ENCODE measurements at regions not wholly inside any gene's neighbourhood (a gene's known extent, or its start where the extent isn't known, plus 50 kb on each side); places are given as distances from the start of the nearest gene placed in this dataset.
"Not testable (repeated sequence)": the region's sequence is repeated elsewhere in the genome, so short reads cannot be mapped to it uniquely, and the experiment has no call there.

DNA sequence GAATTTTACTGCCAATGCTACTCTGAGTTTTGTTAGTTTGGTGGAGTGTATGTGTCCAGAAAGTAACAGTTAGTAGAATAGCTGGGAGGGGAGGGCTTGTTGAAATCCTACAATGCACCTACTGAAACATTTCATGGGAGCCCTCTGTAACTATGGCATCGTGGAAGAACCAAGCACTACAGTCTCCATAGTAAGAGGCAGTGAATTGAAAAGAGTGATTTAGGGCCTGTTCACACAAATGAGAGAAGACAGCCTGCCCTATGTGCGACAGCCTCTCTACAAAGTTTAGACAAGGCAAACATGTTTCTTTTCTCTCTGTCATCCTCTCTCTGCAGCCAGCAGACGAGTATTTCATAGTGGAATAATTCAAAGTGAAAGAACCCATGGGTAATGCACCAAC is 676.6 kb downstream of the BRINP1 start:
- Histone ChIP-seq H3K9me3 (no peaks in the 10 kb centered on the region), H3K4me3 (no peak overlapping the region)
- in situ Hi-C loops (cut with MboI; ENCODE audit: low sequenced_read_pairs) = no loop called here

DNA sequence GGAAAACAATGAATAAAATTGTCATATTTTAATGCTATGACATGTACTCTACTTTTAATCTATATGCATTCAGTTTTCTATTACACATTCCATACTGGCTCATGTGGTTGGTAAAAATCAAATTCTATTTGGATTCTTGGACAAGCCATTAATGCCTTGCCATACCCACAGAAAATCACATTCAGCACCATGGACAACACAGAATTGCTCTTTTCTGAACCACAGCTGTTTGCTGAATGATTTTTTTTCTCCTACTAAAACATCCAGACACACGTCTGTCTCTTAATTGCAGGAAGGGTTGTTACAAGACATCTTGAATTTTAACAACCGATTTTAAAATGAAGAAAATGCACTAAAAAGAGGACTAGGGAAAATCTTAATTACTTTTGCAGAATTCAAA is 675.6 kb downstream of the BRINP1 start:
- Histone ChIP-seq H3K36me3 (replicated peaks) (no peaks in the 10 kb centered on the region), H3K27me3 (ENCODE audit: low read depth) (no peaks in the 10 kb centered on the region), H3K4me3 (no peak overlapping the region), H3K9me3 (no peaks in the 10 kb centered on the region), H3K4me1 (no peaks in the 10 kb centered on the region)
- no peak for DNase-seq (ENCODE audit: low spot score in 2 of 2)
- in situ Hi-C loops (cut with MboI; ENCODE audit: low sequenced_read_pairs) = no loop called here

More for the DNA sequence above, 676.6 kb downstream of the BRINP1 start:
- Histone ChIP-seq H3K36me3 (replicated peaks) (no peaks in the 10 kb centered on the region), H3K4me1 (no peaks in the 10 kb centered on the region), H3K27me3 (ENCODE audit: low read depth) (no peaks in the 10 kb centered on the region)
- no peak for DNase-seq (ENCODE audit: low spot score in 2 of 2)

DNA sequence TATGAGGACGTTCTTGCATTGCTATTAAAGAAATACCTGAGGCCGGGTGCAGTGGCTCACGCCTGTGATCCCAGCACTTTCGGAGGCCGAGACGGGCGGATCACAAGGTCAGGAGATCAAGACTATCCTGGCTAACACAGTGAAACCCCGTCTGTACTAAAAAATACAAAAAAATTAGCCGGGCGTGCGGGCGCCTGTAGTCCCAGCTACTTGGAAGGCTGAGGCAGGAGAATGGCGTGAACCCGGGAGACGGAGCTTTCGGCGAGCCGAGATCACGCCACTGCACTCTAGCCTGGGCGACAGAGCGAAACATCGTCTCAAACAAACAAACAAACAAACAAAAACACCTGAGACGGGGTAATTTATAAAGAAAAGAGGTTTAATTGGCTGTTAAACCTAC is 674.0 kb downstream of the BRINP1 start:
- H3K9me3 ChIP-seq; H3K4me3 ChIP-seq; H3K36me3 ChIP-seq (replicated peaks); H3K4me1 ChIP-seq; H3K27me3 ChIP-seq (ENCODE audit: low read depth); DNase-seq (ENCODE audit: low spot score in 2 of 2); in situ Hi-C loops (cut with MboI; ENCODE audit: low sequenced_read_pairs): not testable (repeated sequence)

DNA sequence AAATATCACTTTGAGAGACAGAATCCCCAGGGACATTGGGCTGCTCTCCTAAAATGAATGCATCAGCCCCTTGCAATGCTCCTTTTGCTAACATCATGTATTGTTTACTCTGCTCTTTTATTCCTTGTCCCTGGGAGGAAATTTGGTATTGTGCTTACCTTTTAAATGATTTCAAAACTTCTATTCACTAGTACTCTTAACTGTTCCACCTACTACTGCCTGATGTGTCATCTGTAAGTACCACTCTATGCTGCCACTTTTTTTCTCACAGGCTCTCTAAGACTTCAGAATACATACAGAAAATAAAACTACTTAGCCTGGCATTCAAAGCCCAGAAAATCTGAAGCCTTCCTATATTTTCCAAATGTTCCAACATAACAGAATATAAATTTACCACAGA is 667.2 kb downstream of the BRINP1 start:
- in situ Hi-C loops (cut with MboI; ENCODE audit: low sequenced_read_pairs) = no loop called here
- no peaks in the 10 kb centered on the region for H3K9me3 ChIP-seq
- H3K4me3 ChIP-seq = no peak overlapping the region
- DNase-seq (ENCODE audit: low spot score in 2 of 2) = no peak
- H3K36me3 ChIP-seq (replicated peaks) = no peaks in the 10 kb centered on the region
- no peaks in the 10 kb centered on the region for H3K4me1 ChIP-seq
- no peaks in the 10 kb centered on the region for H3K27me3 ChIP-seq (ENCODE audit: low read depth)

DNA sequence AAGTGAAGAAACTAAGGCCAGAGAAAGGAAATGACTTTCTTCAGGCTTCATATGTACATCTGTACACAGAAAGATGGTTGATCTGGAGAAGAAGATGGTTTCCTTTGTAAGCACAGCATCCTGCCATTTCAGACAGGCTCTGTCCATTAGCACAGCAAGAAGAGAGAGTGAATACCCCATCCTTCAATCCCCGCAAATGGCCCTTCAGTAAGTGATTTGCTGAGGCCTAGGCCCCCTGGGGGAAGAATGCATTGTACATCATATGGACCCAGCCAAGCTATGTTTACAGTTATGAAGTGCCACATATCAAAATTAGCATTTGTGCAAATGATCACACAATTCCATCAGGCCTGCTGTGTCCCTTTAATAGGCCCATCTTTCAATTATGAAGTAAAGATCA is 657.4 kb downstream of the BRINP1 start:
- in situ Hi-C loops (cut with MboI; ENCODE audit: low sequenced_read_pairs) = no loop called here
- Histone ChIP-seq H3K27me3 (ENCODE audit: low read depth) (no peaks in the 10 kb centered on the region), H3K9me3 (no peaks in the 10 kb centered on the region), H3K4me3 (no peak overlapping the region), H3K36me3 (replicated peaks) (no peaks in the 10 kb centered on the region), H3K4me1 (no peaks in the 10 kb centered on the region)
- no peak for DNase-seq (ENCODE audit: low spot score in 2 of 2)

DNA sequence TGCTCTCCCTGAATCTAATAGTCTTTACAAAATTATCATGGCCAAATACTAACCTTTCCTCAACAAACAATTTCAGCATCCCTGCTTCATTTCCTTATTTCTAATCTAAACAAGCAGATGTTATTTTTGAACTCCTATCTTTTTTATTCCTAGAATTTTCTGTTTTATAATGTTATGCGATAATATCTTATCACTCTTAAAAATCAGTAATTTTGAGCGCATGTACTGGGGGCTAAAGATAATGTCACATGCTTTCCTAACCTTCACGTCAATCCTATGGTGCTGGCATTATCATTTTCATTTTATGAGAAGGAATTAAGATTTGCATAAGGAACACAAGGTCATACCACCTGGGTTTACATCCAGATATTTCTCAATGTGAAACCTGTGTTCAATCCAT is 648.0 kb downstream of the BRINP1 start:
- Histone ChIP-seq H3K27me3 (ENCODE audit: low read depth) (no peaks in the 10 kb centered on the region), H3K4me3 (no peak overlapping the region), H3K9me3 (no peaks in the 10 kb centered on the region), H3K4me1 (no peaks in the 10 kb centered on the region), H3K36me3 (replicated peaks) (no peaks in the 10 kb centered on the region)
- in situ Hi-C loops (cut with MboI; ENCODE audit: low sequenced_read_pairs) = no loop called here
- DNase-seq (ENCODE audit: low spot score in 2 of 2) = no peak

DNA sequence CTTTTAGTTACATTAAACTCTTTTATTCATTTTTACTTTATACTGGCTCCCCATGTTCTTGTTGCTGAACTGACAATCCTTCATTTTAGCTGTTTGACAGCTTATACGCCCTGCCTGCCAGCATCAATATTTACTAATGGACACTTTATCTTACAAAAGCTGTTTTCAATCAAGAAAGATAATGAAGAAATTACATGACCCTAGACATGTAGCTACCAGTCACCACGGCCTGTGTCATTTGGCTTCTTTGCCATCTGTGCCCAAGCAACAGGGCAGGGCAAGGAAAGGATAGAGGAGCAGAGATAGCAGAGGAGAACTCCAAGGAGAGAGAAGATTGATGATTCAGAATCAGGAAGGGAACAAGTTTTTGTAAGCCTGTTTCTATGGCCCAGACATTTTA is 647.3 kb downstream of the BRINP1 start:
- in situ Hi-C loops (cut with MboI; ENCODE audit: low sequenced_read_pairs) = no loop called here
- no peak for DNase-seq (ENCODE audit: low spot score in 2 of 2)
- Histone ChIP-seq H3K4me1 (no peaks in the 10 kb centered on the region), H3K36me3 (replicated peaks) (no peaks in the 10 kb centered on the region), H3K9me3 (no peaks in the 10 kb centered on the region), H3K27me3 (ENCODE audit: low read depth) (no peaks in the 10 kb centered on the region), H3K4me3 (no peak overlapping the region)

DNA sequence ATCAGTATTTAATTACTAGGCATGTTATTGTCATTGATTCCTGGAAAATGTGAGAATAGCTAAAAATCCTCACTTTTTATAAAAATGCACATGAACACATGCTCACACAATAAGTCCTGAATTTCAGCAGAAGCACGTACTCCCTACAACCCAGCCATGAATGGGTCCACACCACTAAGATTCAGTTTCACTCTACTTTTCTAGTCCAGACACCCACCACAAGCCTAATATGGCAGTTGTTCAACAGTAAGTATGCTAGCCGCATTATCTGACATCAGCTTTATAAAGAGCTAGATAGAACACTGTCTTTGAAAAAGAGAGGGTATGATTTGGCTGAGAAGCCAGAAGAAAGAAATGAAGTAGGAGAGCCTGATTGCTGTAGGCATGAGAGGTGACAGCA is 639.3 kb downstream of the BRINP1 start:
- no peak for DNase-seq (ENCODE audit: low spot score in 2 of 2)
- no peaks in the 10 kb centered on the region for H3K36me3 ChIP-seq (replicated peaks)
- no peaks in the 10 kb centered on the region for H3K4me1 ChIP-seq
- no peaks in the 10 kb centered on the region for H3K27me3 ChIP-seq (ENCODE audit: low read depth)
- in situ Hi-C loops (cut with MboI; ENCODE audit: low sequenced_read_pairs) = no loop called here
- no peak overlapping the region for H3K4me3 ChIP-seq
- H3K9me3 ChIP-seq = no peaks in the 10 kb centered on the region

DNA sequence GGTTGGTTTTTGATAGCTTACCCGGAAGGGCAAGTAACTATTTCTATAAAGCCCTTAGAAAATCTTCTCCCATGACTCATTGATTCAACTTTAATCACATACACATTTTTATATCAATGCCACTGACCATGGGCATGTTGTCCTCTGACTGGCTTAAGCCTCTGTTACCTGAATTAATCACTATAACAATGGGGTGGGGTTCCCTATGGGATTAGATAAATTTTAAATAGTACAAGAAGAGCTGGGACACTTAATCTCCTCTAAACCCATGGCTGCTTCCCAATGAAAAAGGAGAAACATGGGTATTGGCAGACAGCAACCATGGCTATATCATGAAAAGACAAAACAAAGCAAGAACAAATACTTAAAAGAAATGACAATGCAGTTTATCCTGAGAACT is 636.2 kb downstream of the BRINP1 start:
- H3K36me3 ChIP-seq (replicated peaks) = no peaks in the 10 kb centered on the region
- in situ Hi-C loops (cut with MboI; ENCODE audit: low sequenced_read_pairs) = no loop called here
- DNase-seq (ENCODE audit: low spot score in 2 of 2) = no peak
- no peaks in the 10 kb centered on the region for H3K9me3 ChIP-seq
- no peaks in the 10 kb centered on the region for H3K27me3 ChIP-seq (ENCODE audit: low read depth)
- no peak overlapping the region for H3K4me3 ChIP-seq
- H3K4me1 ChIP-seq = no peaks in the 10 kb centered on the region

DNA sequence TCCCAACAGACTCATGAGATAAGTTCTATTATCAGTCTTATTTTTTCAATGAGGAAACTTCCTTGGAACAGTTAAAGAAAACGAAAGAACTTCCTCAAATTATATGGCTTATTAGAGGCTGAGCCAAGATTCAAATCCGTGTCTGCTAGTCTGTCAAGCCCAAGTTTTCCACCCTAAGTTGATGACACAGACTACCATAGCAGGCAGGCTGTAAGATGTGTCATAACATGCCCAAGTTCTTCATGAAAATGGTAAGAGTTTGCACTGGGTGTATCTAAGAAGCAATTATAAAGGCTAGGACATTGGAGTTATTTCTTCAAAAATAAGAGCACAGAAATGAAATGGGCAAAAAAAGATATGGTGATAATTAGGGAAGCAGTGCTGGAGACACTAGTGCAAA is 634.5 kb downstream of the BRINP1 start:
- no peak for DNase-seq (ENCODE audit: low spot score in 2 of 2)
- Histone ChIP-seq H3K27me3 (ENCODE audit: low read depth) (no peaks in the 10 kb centered on the region), H3K9me3 (no peaks in the 10 kb centered on the region), H3K4me1 (no peaks in the 10 kb centered on the region), H3K4me3 (no peak overlapping the region), H3K36me3 (replicated peaks) (no peaks in the 10 kb centered on the region)
- in situ Hi-C loops (cut with MboI; ENCODE audit: low sequenced_read_pairs) = no loop called here

DNA sequence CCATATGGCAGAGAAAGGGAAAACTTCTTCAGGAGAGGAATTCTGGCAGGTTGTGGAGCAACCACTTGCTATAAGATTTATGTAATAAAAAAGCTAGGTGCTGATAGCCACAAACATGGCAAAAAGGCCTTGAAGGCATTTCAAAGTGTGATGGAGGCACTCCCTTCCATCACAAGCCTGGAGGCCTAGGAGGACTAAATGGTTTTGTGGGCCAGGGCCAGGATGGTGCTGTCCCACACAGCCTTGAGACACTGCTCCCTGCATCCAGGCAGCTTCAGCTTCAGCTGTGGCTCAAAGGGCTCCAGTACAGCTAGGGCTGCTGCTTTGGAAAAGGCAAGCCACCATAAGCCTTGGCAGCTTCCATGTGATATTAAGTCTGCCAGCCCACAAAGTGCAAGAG is 632.8 kb downstream of the BRINP1 start:
- Histone ChIP-seq H3K36me3 (replicated peaks) (no peaks in the 10 kb centered on the region), H3K4me1 (no peaks in the 10 kb centered on the region), H3K27me3 (ENCODE audit: low read depth) (no peaks in the 10 kb centered on the region), H3K4me3 (no peak overlapping the region), H3K9me3 (no peaks in the 10 kb centered on the region)
- in situ Hi-C loops (cut with MboI; ENCODE audit: low sequenced_read_pairs) = no loop called here
- DNase-seq (ENCODE audit: low spot score in 2 of 2) = no peak

DNA sequence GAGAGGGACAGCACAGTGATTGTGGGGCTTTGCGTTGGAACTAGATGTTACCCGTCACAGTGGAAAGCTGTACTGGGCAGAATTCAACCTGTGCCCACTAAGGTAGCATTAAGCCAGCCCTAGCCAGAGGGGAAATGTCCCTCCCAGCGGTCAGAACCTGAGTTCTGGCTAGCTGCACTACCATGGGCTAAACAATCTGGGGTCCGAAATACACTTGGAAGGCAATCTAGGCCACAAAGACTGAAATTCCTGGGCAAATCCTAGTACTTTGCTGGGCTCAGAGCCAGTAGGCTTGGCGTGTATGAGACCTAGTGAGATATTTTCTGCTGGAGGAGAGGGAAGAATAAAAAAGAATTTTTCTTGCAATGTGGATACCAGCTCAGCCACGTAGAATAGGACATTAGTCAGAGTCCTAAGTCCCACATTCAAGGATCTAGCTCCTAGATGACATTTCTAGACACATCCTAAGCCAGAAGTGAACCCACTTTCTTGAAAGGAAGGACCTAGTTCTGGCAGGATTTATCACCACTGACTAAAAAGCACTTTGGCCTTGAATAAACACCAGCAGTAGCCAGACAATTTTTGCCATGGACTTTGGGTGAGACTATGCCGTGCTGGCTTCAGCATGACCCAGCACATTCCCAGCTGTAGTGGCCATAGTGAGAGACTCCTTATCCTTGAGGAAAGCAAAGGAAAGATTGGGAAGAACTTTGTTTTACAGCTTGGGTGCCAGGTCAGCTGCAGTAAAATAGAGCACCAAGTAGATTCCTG is 618.0 kb downstream of the BRINP1 start:
- H3K4me3 ChIP-seq = no peak overlapping the region
- H3K9me3 ChIP-seq = no peaks in the 10 kb centered on the region
- DNase-seq (ENCODE audit: low spot score in 2 of 2) = no peak
- H3K4me1 ChIP-seq = no peaks in the 10 kb centered on the region
- in situ Hi-C loops (cut with MboI; ENCODE audit: low sequenced_read_pairs) = no loop called here
- H3K27me3 ChIP-seq (ENCODE audit: low read depth) = no peaks in the 10 kb centered on the region
- no peaks in the 10 kb centered on the region for H3K36me3 ChIP-seq (replicated peaks)

DNA sequence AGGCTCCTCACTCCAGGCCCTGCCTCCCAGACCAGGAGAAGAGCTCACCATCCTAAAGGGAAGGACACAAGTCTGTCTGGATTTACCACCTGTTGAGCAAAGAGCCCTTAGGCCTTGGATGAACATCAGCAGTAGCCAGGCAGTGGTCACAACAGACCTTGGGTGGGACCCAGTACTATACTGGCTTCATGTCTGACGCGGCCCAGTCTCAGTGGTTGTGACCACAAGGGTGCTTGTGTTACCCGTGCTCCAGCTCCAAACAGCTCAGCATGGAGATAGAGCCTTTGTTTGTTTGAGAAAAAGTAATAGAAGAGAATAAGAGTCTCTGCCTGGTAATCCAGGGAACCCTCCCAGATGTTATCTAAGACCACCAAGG is 617.4 kb downstream of the BRINP1 start:
- H3K4me1 ChIP-seq = no peaks in the 10 kb centered on the region
- no peak for DNase-seq (ENCODE audit: low spot score in 2 of 2)
- H3K9me3 ChIP-seq = no peaks in the 10 kb centered on the region
- H3K4me3 ChIP-seq = no peak overlapping the region
- no peaks in the 10 kb centered on the region for H3K27me3 ChIP-seq (ENCODE audit: low read depth)
- H3K36me3 ChIP-seq (replicated peaks) = no peaks in the 10 kb centered on the region
- in situ Hi-C loops (cut with MboI; ENCODE audit: low sequenced_read_pairs) = no loop called here

DNA sequence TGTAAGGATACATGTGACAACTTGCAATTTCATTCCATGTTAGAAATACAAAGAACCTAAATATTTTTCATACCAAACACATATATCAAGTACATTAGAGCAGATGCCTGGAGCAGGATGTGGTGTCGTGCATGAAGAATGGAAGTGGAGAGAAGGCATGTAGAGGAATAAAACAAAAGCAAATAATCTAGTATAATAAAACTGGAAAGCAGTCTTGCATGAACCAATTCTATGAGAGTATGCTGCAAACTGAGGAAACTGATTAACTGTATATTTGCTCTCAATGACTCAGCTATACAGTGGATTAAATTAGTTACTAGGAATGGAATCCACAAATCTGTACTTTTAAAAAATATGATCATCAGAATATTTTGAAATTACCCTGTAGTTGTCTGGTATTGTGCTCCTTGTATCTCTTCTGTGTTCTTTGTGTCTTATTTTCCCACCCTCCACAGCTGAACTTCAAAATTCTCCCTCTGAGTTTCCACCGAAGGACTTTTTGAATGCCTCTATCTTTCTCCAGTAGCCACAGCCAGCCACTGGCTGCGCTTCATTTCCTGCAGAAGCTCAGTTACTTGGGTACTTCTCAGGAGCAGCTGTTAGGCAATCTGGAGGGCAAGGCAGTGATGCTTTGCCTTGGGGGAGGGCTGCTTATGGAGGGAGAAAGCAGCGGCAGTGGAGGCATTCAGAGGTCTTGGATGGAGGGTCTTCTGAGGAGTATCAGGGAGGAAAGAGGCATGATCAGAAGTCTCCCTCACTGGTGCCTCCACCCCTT is 608.0 kb downstream of the BRINP1 start:
- in situ Hi-C loops (cut with MboI; ENCODE audit: low sequenced_read_pairs) = no loop called here
- H3K4me3 ChIP-seq = no peak overlapping the region
- no peak for DNase-seq (ENCODE audit: low spot score in 2 of 2)
- H3K9me3 ChIP-seq = no peaks in the 10 kb centered on the region
- no peaks in the 10 kb centered on the region for H3K4me1 ChIP-seq
- no peaks in the 10 kb centered on the region for H3K36me3 ChIP-seq (replicated peaks)
- H3K27me3 ChIP-seq (ENCODE audit: low read depth) = no peaks in the 10 kb centered on the region

Data from HAP-1 (cell line).